ENCODE measurements at regions not wholly inside any gene's neighbourhood (a gene's known extent, or its start where the extent isn't known, plus 50 kb on each side); places are given as distances from the start of the nearest gene placed in this dataset.

GRCh38 chr10:83984256-83984640 is 155.1 kb upstream of the GHITM start:
- no peak for FAIRE-seq
- DNase-seq = no peak
- no peaks in the 10 kb centered on the region for H3K9me3 ChIP-seq (ENCODE audit: control insufficient read depth in 2 of 3, insufficient read depth in 1 of 3, low read length in 3 of 3)
- H3K4me1 ChIP-seq (ENCODE audit: control insufficient read depth in 2 of 3, insufficient read depth in 2 of 3, low read depth in 1 of 3, low read length in 3 of 3) = no peaks in the 10 kb centered on the region
- TF ChIP-seq CTCF (IDR thresholded peaks at IDR 0.05; ENCODE audit: borderline replicate concordance, extremely low read depth, insufficient read depth) = no peak
- H3K36me3 ChIP-seq (ENCODE audit: control insufficient read depth in 2 of 3, insufficient read depth in 3 of 3, low read length in 3 of 3) = no peaks in the 10 kb centered on the region
- no peak overlapping the region for H3K27ac ChIP-seq (ENCODE audit: low read depth in 2 of 2, low read length in 2 of 2)
- no peaks in the 10 kb centered on the region for H3K27me3 ChIP-seq (ENCODE audit: control insufficient read depth, insufficient read depth, low read length)
- intact Hi-C loops (cut with DNase I) = no loop called here
- H3K4me3 ChIP-seq (ENCODE audit: low read length in 3 of 3) = no peak overlapping the region
- no peak overlapping the region for H3K9ac ChIP-seq (ENCODE audit: low read length in 3 of 3)

- Histone ChIP-seq H3K9me3 (ENCODE audit: control insufficient read depth in 2 of 3, insufficient read depth in 1 of 3, low read length in 3 of 3) (no peaks in the 10 kb centered on the region), H3K27me3 (ENCODE audit: control insufficient read depth, insufficient read depth, low read length) (no peaks in the 10 kb centered on the region), H3K4me1 (ENCODE audit: control insufficient read depth in 2 of 3, insufficient read depth in 2 of 3, low read depth in 1 of 3, low read length in 3 of 3) (no peaks in the 10 kb centered on the region), H3K4me3 (ENCODE audit: low read length in 3 of 3) (no peak overlapping the region), H3K36me3 (ENCODE audit: control insufficient read depth in 2 of 3, insufficient read depth in 3 of 3, low read length in 3 of 3) (no peaks in the 10 kb centered on the region), H3K9ac (ENCODE audit: low read length in 3 of 3) (no peak overlapping the region), H3K27ac (ENCODE audit: low read depth in 2 of 2, low read length in 2 of 2) (no peak overlapping the region)
- intact Hi-C loops (cut with DNase I) = no loop called here
- DNase-seq (no peak), FAIRE-seq (no peak)
- TF ChIP-seq CTCF (IDR thresholded peaks at IDR 0.05; ENCODE audit: borderline replicate concordance, extremely low read depth, insufficient read depth) = no peak
These were observed 152.5 kb upstream of the GHITM start for GRCh38 chr10:83986800-83987199.

GRCh38 chr10:83987216-83987615 is 152.1 kb upstream of the GHITM start:
- Histone ChIP-seq H3K27ac (ENCODE audit: low read depth in 2 of 2, low read length in 2 of 2) (no peak overlapping the region), H3K27me3 (ENCODE audit: control insufficient read depth, insufficient read depth, low read length) (no peaks in the 10 kb centered on the region), H3K9me3 (ENCODE audit: control insufficient read depth in 2 of 3, insufficient read depth in 1 of 3, low read length in 3 of 3) (no peaks in the 10 kb centered on the region), H3K4me3 (ENCODE audit: low read length in 3 of 3) (no peak overlapping the region), H3K36me3 (ENCODE audit: control insufficient read depth in 2 of 3, insufficient read depth in 3 of 3, low read length in 3 of 3) (no peaks in the 10 kb centered on the region), H3K4me1 (ENCODE audit: control insufficient read depth in 2 of 3, insufficient read depth in 2 of 3, low read depth in 1 of 3, low read length in 3 of 3) (no peaks in the 10 kb centered on the region), H3K9ac (ENCODE audit: low read length in 3 of 3) (no peak overlapping the region)
- FAIRE-seq (no peak), DNase-seq (no peak)
- intact Hi-C loops (cut with DNase I) = no loop called here
- TF ChIP-seq CTCF (IDR thresholded peaks at IDR 0.05; ENCODE audit: borderline replicate concordance, extremely low read depth, insufficient read depth) = no peak

- no peak for TF ChIP-seq CTCF (IDR thresholded peaks at IDR 0.05; ENCODE audit: borderline replicate concordance, extremely low read depth, insufficient read depth)
- no peak overlapping the region for H3K9ac ChIP-seq (ENCODE audit: low read length in 3 of 3)
- no peaks in the 10 kb centered on the region for H3K36me3 ChIP-seq (ENCODE audit: control insufficient read depth in 2 of 3, insufficient read depth in 3 of 3, low read length in 3 of 3)
- DNase-seq (no peak), FAIRE-seq (no peak)
- intact Hi-C loops (cut with DNase I) = no loop called here
- H3K27ac ChIP-seq (ENCODE audit: low read depth in 2 of 2, low read length in 2 of 2) = no peak overlapping the region
- no peaks in the 10 kb centered on the region for H3K9me3 ChIP-seq (ENCODE audit: control insufficient read depth in 2 of 3, insufficient read depth in 1 of 3, low read length in 3 of 3)
- no peaks in the 10 kb centered on the region for H3K27me3 ChIP-seq (ENCODE audit: control insufficient read depth, insufficient read depth, low read length)
- H3K4me1 ChIP-seq (ENCODE audit: control insufficient read depth in 2 of 3, insufficient read depth in 2 of 3, low read depth in 1 of 3, low read length in 3 of 3) = no peaks in the 10 kb centered on the region
- no peak overlapping the region for H3K4me3 ChIP-seq (ENCODE audit: low read length in 3 of 3)
These were observed 150.9 kb upstream of the GHITM start for GRCh38 chr10:83988435-83988834.
